Activated B cell treated with CpG ODN at 0.5 μM for 24 hours (primary cell): ENCODE measurements at regions not wholly inside any gene's neighbourhood (a gene's known extent, or its start where the extent isn't known, plus 50 kb on each side); places are given as distances from the start of the nearest gene placed in this dataset.
"Not testable (repeated sequence)": the region's sequence is repeated elsewhere in the genome, so short reads cannot be mapped to it uniquely, and the experiment has no call there.

Experiments
- ATAC-seq: fragments of 200-7000 bp; cut with Tn5 transposase; one replicate; pipeline ENCODE4 v1.10.0; 2021; ENCODE audit warnings: low read depth, mild to moderate bottlenecking, moderate library complexity
- CTCF ChIA-PET: fragments of 350-600 bp; sonication (Branson Sonifier 250); formaldehyde crosslinking; loops from one replicate; lab custom pipeline; 2021; ENCODE audit warnings: antibody characterized with exemption; lab: Charles Lee
- POLR2A ChIA-PET: fragments of 350-600 bp; sonication (Branson Sonifier 250); formaldehyde crosslinking; loops from one replicate; lab custom pipeline; 2021; ENCODE audit warnings: antibody characterized with exemption; lab: Charles Lee
- DNase-seq: peaks from one replicate; pipeline ENCODE4 v3.0.0; 2022
- H3K27ac Mint-ChIP-seq: one replicate; pipeline ENCODE4 v1.8.0; 2020; ENCODE audit warnings: mixed read lengths
- H3K27me3 Mint-ChIP-seq: one replicate; pipeline ENCODE4 v1.8.0; 2021; ENCODE audit warnings: mixed read lengths
- H3K36me3 Mint-ChIP-seq: one replicate; pipeline ENCODE4 v1.8.0; 2021; ENCODE audit warnings: low read depth, mixed read lengths
- H3K4me1 Mint-ChIP-seq: one replicate; pipeline ENCODE4 v1.8.0; 2021; ENCODE audit warnings: mixed read lengths
- H3K4me3 Mint-ChIP-seq: one replicate; pipeline ENCODE4 v1.8.0; 2020; ENCODE audit warnings: mild to moderate bottlenecking, mixed read lengths
- H3K9me3 Mint-ChIP-seq: one replicate; pipeline ENCODE4 v1.8.0; 2020; ENCODE audit warnings: mixed read lengths
- intact Hi-C: fragments of 100-400 bp; cut with micrococcal nuclease; formaldehyde crosslinking; loops from one replicate; pipeline ENCODE4 v1.15.1; 2024
- TF ChIP-seq, protein P1 (sequence below): fragments of 200-600 bp; IDR thresholded peaks from one replicate; pipeline ENCODE4 v1.8.0; 2022; ENCODE audit warnings: antibody characterized with exemption, mild to moderate bottlenecking

DNA sequence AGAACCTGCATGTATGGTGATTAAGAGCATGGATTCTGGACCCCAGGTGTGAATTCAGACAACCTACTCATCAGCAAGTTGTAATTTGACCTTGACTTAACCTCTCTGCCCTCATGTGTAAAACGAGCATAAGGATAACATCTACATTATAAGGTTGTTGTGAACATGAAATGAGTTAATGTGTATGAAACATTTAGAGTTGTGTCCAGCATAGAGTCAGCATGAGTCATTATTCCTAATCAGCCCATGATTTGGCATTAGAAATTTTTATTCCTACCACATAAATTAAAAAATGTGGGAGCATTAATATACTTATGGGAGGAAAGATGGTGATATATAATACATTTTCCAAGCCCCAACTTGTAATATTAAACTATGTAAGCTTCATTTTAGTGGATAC, 95.9 kb upstream of the DDHD1 start:
- Mint-ChIP-seq H3K9me3 (peaks cover 4% of the 10 kb centered on the region), H3K27ac (no peak overlapping the region), H3K4me3 (no peak overlapping the region), H3K27me3 (no peaks in the 10 kb centered on the region), H3K36me3 (no peaks in the 10 kb centered on the region), H3K4me1 (no peaks in the 10 kb centered on the region)
- CTCF ChIA-PET = no interaction called here
- DNase-seq = no peak
- intact Hi-C loops = no loop called here
- POLR2A ChIA-PET = no interaction called here
- TF ChIP-seq, protein P1, sequence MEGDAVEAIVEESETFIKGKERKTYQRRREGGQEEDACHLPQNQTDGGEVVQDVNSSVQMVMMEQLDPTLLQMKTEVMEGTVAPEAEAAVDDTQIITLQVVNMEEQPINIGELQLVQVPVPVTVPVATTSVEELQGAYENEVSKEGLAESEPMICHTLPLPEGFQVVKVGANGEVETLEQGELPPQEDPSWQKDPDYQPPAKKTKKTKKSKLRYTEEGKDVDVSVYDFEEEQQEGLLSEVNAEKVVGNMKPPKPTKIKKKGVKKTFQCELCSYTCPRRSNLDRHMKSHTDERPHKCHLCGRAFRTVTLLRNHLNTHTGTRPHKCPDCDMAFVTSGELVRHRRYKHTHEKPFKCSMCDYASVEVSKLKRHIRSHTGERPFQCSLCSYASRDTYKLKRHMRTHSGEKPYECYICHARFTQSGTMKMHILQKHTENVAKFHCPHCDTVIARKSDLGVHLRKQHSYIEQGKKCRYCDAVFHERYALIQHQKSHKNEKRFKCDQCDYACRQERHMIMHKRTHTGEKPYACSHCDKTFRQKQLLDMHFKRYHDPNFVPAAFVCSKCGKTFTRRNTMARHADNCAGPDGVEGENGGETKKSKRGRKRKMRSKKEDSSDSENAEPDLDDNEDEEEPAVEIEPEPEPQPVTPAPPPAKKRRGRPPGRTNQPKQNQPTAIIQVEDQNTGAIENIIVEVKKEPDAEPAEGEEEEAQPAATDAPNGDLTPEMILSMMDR = no peak
- ATAC-seq = no peak

DNA sequence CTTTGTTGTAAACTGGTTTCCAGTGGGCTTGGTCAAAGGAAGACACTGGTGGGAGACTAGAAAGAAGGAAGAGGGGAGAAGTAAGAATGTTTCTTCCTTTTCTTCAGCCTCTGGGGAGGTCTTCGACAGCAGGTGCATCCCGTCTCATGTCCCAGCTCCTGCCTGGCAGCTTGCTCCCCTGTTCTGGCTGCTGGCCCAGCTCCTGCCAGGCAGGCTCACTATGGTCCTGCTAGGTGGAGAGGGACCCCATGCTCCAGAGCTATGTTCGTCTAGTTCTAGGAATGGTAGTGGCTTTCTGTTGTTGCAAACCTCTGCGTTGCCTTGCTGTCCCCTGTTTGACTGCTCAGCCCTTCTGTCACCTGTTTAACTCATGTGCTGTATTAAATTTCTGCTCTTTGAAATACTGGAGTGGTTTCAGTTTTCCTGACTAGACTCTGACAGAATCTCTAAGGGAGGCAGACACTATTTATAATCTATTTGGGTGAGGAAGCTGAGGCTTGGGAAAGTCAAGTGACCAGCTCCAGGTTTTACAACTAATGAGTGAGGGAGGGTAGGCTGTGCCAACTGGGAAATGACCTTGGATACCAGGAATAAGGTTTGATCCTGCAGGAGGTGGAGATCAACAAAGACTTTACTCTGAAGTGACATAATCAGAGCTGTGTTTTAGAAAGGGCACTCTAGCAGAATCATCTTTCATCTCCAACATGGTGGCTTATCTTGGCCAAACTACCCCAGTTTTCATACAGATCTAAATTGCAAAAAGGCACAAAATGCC, 94.7 kb upstream of the DDHD1 start:
- POLR2A ChIA-PET = no interaction called here
- H3K4me1 Mint-ChIP-seq = no peaks in the 10 kb centered on the region
- no peak overlapping the region for H3K27ac Mint-ChIP-seq
- no peak overlapping the region for H3K4me3 Mint-ChIP-seq
- no peaks in the 10 kb centered on the region for H3K27me3 Mint-ChIP-seq
- H3K36me3 Mint-ChIP-seq = peaks cover under 1% of the 10 kb centered on the region
- CTCF ChIA-PET = no interaction called here
- TF ChIP-seq, protein P1 = no peak
- DNase-seq (no peak), ATAC-seq (no peak)
- H3K9me3 Mint-ChIP-seq = peaks cover under 1% of the 10 kb centered on the region
- intact Hi-C loops = no loop called here

DNA sequence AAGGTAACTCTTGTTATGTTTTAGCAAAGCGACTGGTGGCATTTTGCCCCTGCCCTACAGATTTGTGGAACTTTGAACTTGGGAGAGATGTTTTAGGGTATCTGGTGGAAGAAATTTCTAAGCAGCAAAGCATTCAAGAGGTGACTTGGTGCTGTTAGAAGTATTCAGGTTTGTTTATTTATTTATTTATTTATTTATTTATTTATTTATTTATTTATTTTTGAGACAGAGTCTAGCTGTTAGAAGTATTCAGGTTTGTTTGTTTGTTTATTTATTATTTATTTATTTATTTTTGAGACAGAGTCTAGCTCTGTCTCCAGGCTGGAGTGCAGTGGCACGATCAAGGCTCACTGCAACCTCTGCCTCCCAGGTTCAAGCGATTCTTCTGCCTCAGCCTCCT, 89.8 kb upstream of the DDHD1 start:
- POLR2A ChIA-PET, intact Hi-C loops, H3K27ac Mint-ChIP-seq, H3K36me3 Mint-ChIP-seq, H3K4me1 Mint-ChIP-seq, H3K4me3 Mint-ChIP-seq, CTCF ChIA-PET, H3K9me3 Mint-ChIP-seq, H3K27me3 Mint-ChIP-seq, DNase-seq, ATAC-seq: not testable (repeated sequence)

DNA sequence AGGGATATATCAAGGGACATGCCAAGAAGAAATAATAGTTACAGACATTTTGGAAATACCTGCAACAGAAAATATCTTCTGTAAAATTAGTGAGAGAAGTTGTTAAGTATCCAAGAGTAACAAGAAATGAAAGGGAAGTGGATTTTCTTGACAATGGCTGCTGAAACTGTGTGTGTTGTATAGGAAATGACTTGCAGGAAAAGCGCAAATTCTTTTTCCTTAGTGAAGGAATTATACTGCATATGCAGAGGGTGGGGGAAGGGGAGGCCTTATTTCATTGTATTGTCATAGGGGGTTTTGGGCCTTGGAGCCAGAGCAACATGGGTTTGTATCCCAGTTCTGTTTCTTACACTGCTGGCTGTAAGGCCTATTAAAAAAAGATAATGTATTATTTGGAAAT, 84.4 kb upstream of the DDHD1 start:
- no peak overlapping the region for H3K27ac Mint-ChIP-seq
- DNase-seq (no peak), ATAC-seq (no peak)
- H3K9me3 Mint-ChIP-seq = peaks cover 10% of the 10 kb centered on the region
- no peaks in the 10 kb centered on the region for H3K4me1 Mint-ChIP-seq
- H3K36me3 Mint-ChIP-seq = peaks cover 2% of the 10 kb centered on the region
- CTCF ChIA-PET = no interaction called here
- POLR2A ChIA-PET = no interaction called here
- TF ChIP-seq, protein P1 = no peak
- no peak overlapping the region for H3K4me3 Mint-ChIP-seq
- intact Hi-C loops = no loop called here
- no peaks in the 10 kb centered on the region for H3K27me3 Mint-ChIP-seq

DNA sequence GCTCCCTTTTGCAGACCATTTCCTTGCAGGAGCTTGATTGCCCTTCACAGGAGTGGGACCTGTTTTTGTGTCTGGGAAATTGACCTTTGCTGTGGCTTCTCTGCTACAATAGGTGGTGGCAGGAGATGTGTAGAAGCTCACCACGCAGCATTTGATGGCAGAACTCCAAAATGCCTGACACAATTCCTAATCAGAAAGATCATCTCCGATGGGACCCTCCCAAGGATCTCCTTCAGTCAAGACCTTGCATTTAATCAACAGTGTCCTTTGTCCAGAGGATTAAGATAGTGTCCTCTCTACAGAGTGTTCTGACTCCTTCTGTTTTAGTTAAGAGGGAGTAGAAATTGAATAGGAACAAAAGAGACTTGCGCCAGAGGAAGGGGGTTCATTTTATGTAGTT, 83.6 kb upstream of the DDHD1 start:
- no peaks in the 10 kb centered on the region for H3K4me1 Mint-ChIP-seq
- H3K9me3 Mint-ChIP-seq = peaks cover 5% of the 10 kb centered on the region
- intact Hi-C loops = no loop called here
- no peak overlapping the region for H3K4me3 Mint-ChIP-seq
- ATAC-seq (no peak), DNase-seq (no peak)
- H3K27me3 Mint-ChIP-seq = no peaks in the 10 kb centered on the region
- TF ChIP-seq, protein P1 = no peak
- ChIA-PET POLR2A (no interaction called here), CTCF (no interaction called here)
- no peak overlapping the region for H3K27ac Mint-ChIP-seq
- H3K36me3 Mint-ChIP-seq = no peaks in the 10 kb centered on the region

DNA sequence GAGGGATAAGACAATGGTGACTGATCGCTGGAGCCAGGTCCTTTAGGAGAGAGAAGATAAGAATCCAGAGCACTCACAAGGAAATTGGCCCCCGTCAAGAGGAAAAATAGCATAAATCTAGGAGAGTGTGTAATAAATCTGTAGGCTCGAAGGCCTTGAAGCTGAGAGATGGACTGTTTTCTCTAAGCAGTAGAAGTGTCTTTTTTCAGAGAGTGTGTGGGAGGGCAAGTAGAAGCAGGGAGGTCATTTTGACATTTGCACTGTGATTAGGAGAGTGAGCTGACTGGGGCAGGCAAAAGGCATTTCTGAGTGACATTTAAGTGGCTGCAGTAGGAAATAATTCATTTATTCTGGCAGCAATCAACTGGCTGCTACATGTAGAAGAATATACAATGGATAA, 78.0 kb upstream of the DDHD1 start:
- intact Hi-C loops = no loop called here
- TF ChIP-seq, protein P1 = no peak
- Mint-ChIP-seq H3K27me3 (no peaks in the 10 kb centered on the region), H3K4me1 (no peaks in the 10 kb centered on the region), H3K9me3 (peaks cover 7% of the 10 kb centered on the region), H3K27ac (no peak overlapping the region), H3K36me3 (no peaks in the 10 kb centered on the region), H3K4me3 (no peak overlapping the region)
- ChIA-PET CTCF (no interaction called here), POLR2A (no interaction called here)
- no peak for DNase-seq
- no peak for ATAC-seq
